ENCODE measurements at regions not wholly inside any gene's neighbourhood (a gene's known extent, or its start where the extent isn't known, plus 50 kb on each side); places are given as distances from the start of the nearest gene placed in this dataset.

GRCh38 chr7:132705146-132705545 lies 128.9 kb upstream of the PLXNA4 start:
- TF ChIP-seq CTCF (IDR thresholded peaks at IDR 0.05; ENCODE audit: poor library complexity, severe bottlenecking): no peak
- TF ChIP-seq EZH2 (IDR thresholded peaks at IDR 0.05; ENCODE audit: borderline replicate concordance, insufficient read depth, low read length, poor library complexity, severe bottlenecking): no peak
- TF ChIP-seq REST (IDR thresholded peaks at IDR 0.05; ENCODE audit: borderline replicate concordance): no peak
- no peak for TF ChIP-seq POLR2AphosphoS5 (IDR thresholded peaks at IDR 0.05)
- TF ChIP-seq SMC3 (conservative IDR thresholded peaks at IDR 0.05; ENCODE audit: poor library complexity): no peak
- TF ChIP-seq MXI1 (conservative IDR thresholded peaks at IDR 0.05; ENCODE audit: poor library complexity, severe bottlenecking): no peak
- TF ChIP-seq EP300 (conservative IDR thresholded peaks at IDR 0.05; ENCODE audit: poor library complexity, severe bottlenecking): no peak
- TF ChIP-seq RAD21 (conservative IDR thresholded peaks at IDR 0.05): no peak

All from neural cell (in vitro differentiated cells).